ENCODE measurements at regions not wholly inside any gene's neighbourhood (a gene's known extent, or its start where the extent isn't known, plus 50 kb on each side); places are given as distances from the start of the nearest gene placed in this dataset.

GRCh38 chr13:58744686-58745085 is 1113.1 kb downstream of the PCDH17 start:
- TF ChIP-seq CTCF (IDR thresholded peaks at IDR 0.05): no peak
- TF ChIP-seq POLR2AphosphoS5 (IDR thresholded peaks at IDR 0.05): no peak
- TF ChIP-seq EP300 (IDR thresholded peaks at IDR 0.05): no peak

All from gastroesophageal sphincter (tissue), 3 donors.